GM12874 (cell line): ENCODE measurements at regions not wholly inside any gene's neighbourhood (a gene's known extent, or its start where the extent isn't known, plus 50 kb on each side); places are given as distances from the start of the nearest gene placed in this dataset.
A peak's percentile ranks its signal among the peaks of the same experiment; 100 is the strongest.

Experiments used
- CTCF ChIP-seq: IDR thresholded peaks from 2 replicates; pipeline ENCODE4 v1.5.1; 2011; ENCODE audit warnings: low read depth, mild to moderate bottlenecking, control low read depth, low read length, moderate library complexity; ENCODE audit not compliant: insufficient read depth

GRCh38 chr6:95352064-95352795, 225.1 kb upstream of the MANEA start:
- no peak for TF ChIP-seq CTCF

- no peak for TF ChIP-seq CTCF
These were observed 222.8 kb upstream of the MANEA start for GRCh38 chr6:95354551-95354950.

GRCh38 chr6:95357380-95358020, 219.8 kb upstream of the MANEA start:
- TF ChIP-seq CTCF, result no peak

- peak; percentile 10; the same call in 1 of the 2 replicates for TF ChIP-seq CTCF
These were observed 213.2 kb upstream of the MANEA start for GRCh38 chr6:95364016-95364604.

- no peak for TF ChIP-seq CTCF
These were observed 211.9 kb upstream of the MANEA start for GRCh38 chr6:95365454-95365853.

GRCh38 chr6:95366414-95366813, 210.9 kb upstream of the MANEA start:
- TF ChIP-seq CTCF, result no peak

GRCh38 chr6:95383878-95384277, 193.5 kb upstream of the MANEA start:
- TF ChIP-seq CTCF, result no peak
